IMR-90 (cell line): ENCODE measurements at regions not wholly inside any gene's neighbourhood (a gene's known extent, or its start where the extent isn't known, plus 50 kb on each side); places are given as distances from the start of the nearest gene placed in this dataset.

Experiments
- BHLHE40 ChIP-seq: fragments of 150-350 bp; IDR thresholded peaks from 2 replicates; pipeline ENCODE4 v1.6.1; 2016; ENCODE audit warnings: mild to moderate bottlenecking, low read depth, low read length
- CEBPB ChIP-seq: IDR thresholded peaks from 2 replicates; pipeline ENCODE4 v1.6.1; 2012; ENCODE audit warnings: low read depth, low read length, improper control_type of control experiment
- CHD1 ChIP-seq: IDR thresholded peaks from 2 replicates; pipeline ENCODE4 v1.6.1; 2012; ENCODE audit warnings: low read depth, low read length, improper control_type of control experiment
- CTCF ChIP-seq: conservative IDR thresholded peaks from 2 replicates; pipeline ENCODE4 v1.5.1; 2012; ENCODE audit warnings: mild to moderate bottlenecking, low read depth, low read length, improper control_type of control experiment
- FOS ChIP-seq: fragments of 150-350 bp; IDR thresholded peaks from 2 replicates; pipeline ENCODE4 v1.6.1; 2016; ENCODE audit warnings: low read depth, low read length
- MXI1 ChIP-seq: IDR thresholded peaks from 2 replicates; pipeline ENCODE4 v1.6.1; 2012; ENCODE audit warnings: low read depth, mild to moderate bottlenecking, low read length, moderate library complexity, borderline replicate concordance
- POLR2A ChIP-seq: IDR thresholded peaks from 2 replicates; pipeline ENCODE4 v1.6.1; 2012; ENCODE audit warnings: mild to moderate bottlenecking, low read depth, low read length
- RAD21 ChIP-seq: IDR thresholded peaks from 2 replicates; pipeline ENCODE4 v1.6.1; 2012; ENCODE audit warnings: low read length, improper control_type of control experiment
- RCOR1 ChIP-seq: IDR thresholded peaks from 2 replicates; pipeline ENCODE4 v1.6.1; 2012; ENCODE audit warnings: mild to moderate bottlenecking, low read length, improper control_type of control experiment; ENCODE audit not compliant: insufficient replicate concordance
- RFX5 ChIP-seq: IDR thresholded peaks from 2 replicates; pipeline ENCODE4 v1.8.0; 2012; ENCODE audit warnings: low read depth, mild to moderate bottlenecking, low read length, moderate library complexity
- SMC3 ChIP-seq: fragments of 150-350 bp; IDR thresholded peaks from 2 replicates; pipeline ENCODE4 v1.6.1; 2016; ENCODE audit warnings: low read depth, mild to moderate bottlenecking, antibody characterized with exemption, low read length, moderate library complexity
- TF ChIP-seq, protein P1 (sequence below): fragments of 150-350 bp; IDR thresholded peaks from 2 replicates; pipeline ENCODE4 v1.6.1; 2017; ENCODE audit warnings: mild to moderate bottlenecking, antibody characterized with exemption, low read length, low read depth
- TF ChIP-seq, protein P2 (sequence below): fragments of 150-350 bp; IDR thresholded peaks from 2 replicates; pipeline ENCODE4 v1.6.1; 2016; ENCODE audit warnings: low read depth, mild to moderate bottlenecking, low read length, moderate library complexity, borderline replicate concordance

- TF ChIP-seq CTCF = no peak
- TF ChIP-seq POLR2A = no peak
- no peak for TF ChIP-seq RCOR1
- no peak for TF ChIP-seq CHD1
- TF ChIP-seq RAD21 = no peak
- no peak for TF ChIP-seq BHLHE40
- no peak for TF ChIP-seq RFX5
- no peak for TF ChIP-seq MXI1
- no peak for TF ChIP-seq CEBPB
- TF ChIP-seq, protein P1, sequence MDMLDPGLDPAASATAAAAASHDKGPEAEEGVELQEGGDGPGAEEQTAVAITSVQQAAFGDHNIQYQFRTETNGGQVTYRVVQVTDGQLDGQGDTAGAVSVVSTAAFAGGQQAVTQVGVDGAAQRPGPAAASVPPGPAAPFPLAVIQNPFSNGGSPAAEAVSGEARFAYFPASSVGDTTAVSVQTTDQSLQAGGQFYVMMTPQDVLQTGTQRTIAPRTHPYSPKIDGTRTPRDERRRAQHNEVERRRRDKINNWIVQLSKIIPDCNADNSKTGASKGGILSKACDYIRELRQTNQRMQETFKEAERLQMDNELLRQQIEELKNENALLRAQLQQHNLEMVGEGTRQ = no peak
- TF ChIP-seq, protein P2, sequence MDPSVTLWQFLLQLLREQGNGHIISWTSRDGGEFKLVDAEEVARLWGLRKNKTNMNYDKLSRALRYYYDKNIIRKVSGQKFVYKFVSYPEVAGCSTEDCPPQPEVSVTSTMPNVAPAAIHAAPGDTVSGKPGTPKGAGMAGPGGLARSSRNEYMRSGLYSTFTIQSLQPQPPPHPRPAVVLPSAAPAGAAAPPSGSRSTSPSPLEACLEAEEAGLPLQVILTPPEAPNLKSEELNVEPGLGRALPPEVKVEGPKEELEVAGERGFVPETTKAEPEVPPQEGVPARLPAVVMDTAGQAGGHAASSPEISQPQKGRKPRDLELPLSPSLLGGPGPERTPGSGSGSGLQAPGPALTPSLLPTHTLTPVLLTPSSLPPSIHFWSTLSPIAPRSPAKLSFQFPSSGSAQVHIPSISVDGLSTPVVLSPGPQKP = no peak
- no peak for TF ChIP-seq SMC3
- no peak for TF ChIP-seq FOS
These were observed 414.6 kb upstream of the TRIB2 start for GRCh38 chr2:12302140-12302539.
